ENCODE measurements at regions not wholly inside any gene's neighbourhood (a gene's known extent, or its start where the extent isn't known, plus 50 kb on each side); places are given as distances from the start of the nearest gene placed in this dataset.

GRCh38 chr9:88302579-88303324, 85.5 kb upstream of the SPIN1 start:
- Mint-ChIP-seq H3K36me3 (ENCODE audit: low read depth) (no peaks in the 10 kb centered on the region), H3K9me3 (no peaks in the 10 kb centered on the region), H3K4me3 (no peak overlapping the region), H3K27me3 (no peaks in the 10 kb centered on the region), H3K4me1 (ENCODE audit: low read depth) (peaks cover 45% of the 10 kb centered on the region), H3K27ac (peak overlapping the region; percentile 90)

- Mint-ChIP-seq H3K27me3 (no peaks in the 10 kb centered on the region), H3K36me3 (ENCODE audit: low read depth) (no peaks in the 10 kb centered on the region), H3K27ac (no peak overlapping the region), H3K4me3 (no peak overlapping the region), H3K4me1 (ENCODE audit: low read depth) (peaks cover 33% of the 10 kb centered on the region), H3K9me3 (no peaks in the 10 kb centered on the region)
Observed at GRCh38 chr9:88300556-88300955, 87.7 kb upstream of the SPIN1 start.

- no peak overlapping the region for H3K4me3 Mint-ChIP-seq
- no peak overlapping the region for H3K27ac Mint-ChIP-seq
- H3K9me3 Mint-ChIP-seq = no peaks in the 10 kb centered on the region
- no peaks in the 10 kb centered on the region for H3K4me1 Mint-ChIP-seq (ENCODE audit: low read depth)
- H3K27me3 Mint-ChIP-seq = no peaks in the 10 kb centered on the region
- H3K36me3 Mint-ChIP-seq (ENCODE audit: low read depth) = no peaks in the 10 kb centered on the region
Observed at GRCh38 chr9:88291856-88292255, 96.4 kb upstream of the SPIN1 start.

- H3K4me3 Mint-ChIP-seq = no peak overlapping the region
- H3K27ac Mint-ChIP-seq = no peak overlapping the region
- no peaks in the 10 kb centered on the region for H3K4me1 Mint-ChIP-seq (ENCODE audit: low read depth)
- no peaks in the 10 kb centered on the region for H3K27me3 Mint-ChIP-seq
- no peaks in the 10 kb centered on the region for H3K36me3 Mint-ChIP-seq (ENCODE audit: low read depth)
- no peaks in the 10 kb centered on the region for H3K9me3 Mint-ChIP-seq
Observed at GRCh38 chr9:88291056-88291455, 97.2 kb upstream of the SPIN1 start.

GRCh38 chr9:88289532-88289931, 98.7 kb upstream of the SPIN1 start:
- H3K27ac Mint-ChIP-seq = no peak overlapping the region

GRCh38 chr9:88287972-88288371, 100.3 kb upstream of the SPIN1 start:
- H3K27me3 Mint-ChIP-seq = no peaks in the 10 kb centered on the region
- H3K4me1 Mint-ChIP-seq (ENCODE audit: low read depth) = no peaks in the 10 kb centered on the region
- peaks cover 15% of the 10 kb centered on the region for H3K36me3 Mint-ChIP-seq (ENCODE audit: low read depth)
- H3K9me3 Mint-ChIP-seq = peaks cover 16% of the 10 kb centered on the region
- H3K4me3 Mint-ChIP-seq = no peak overlapping the region
- H3K27ac Mint-ChIP-seq = no peak overlapping the region

More at GRCh38 chr9:88289532-88289931, 98.7 kb upstream of the SPIN1 start:
- Mint-ChIP-seq H3K36me3 (ENCODE audit: low read depth) (peaks cover 8% of the 10 kb centered on the region), H3K9me3 (peaks cover 10% of the 10 kb centered on the region), H3K4me3 (no peak overlapping the region), H3K4me1 (ENCODE audit: low read depth) (no peaks in the 10 kb centered on the region), H3K27me3 (no peaks in the 10 kb centered on the region)

- peaks cover 4% of the 10 kb centered on the region for H3K27me3 Mint-ChIP-seq
- peaks cover 30% of the 10 kb centered on the region for H3K4me1 Mint-ChIP-seq (ENCODE audit: low read depth)
- H3K36me3 Mint-ChIP-seq (ENCODE audit: low read depth) = peaks cover 15% of the 10 kb centered on the region
- H3K27ac Mint-ChIP-seq = peak overlapping the region; percentile 56
- H3K4me3 Mint-ChIP-seq = peak overlapping the region; percentile 21
- H3K9me3 Mint-ChIP-seq = peaks cover 21% of the 10 kb centered on the region
Observed at GRCh38 chr9:88280816-88281382, 107.3 kb upstream of the SPIN1 start.

GRCh38 chr9:88278036-88278435, 110.2 kb upstream of the SPIN1 start:
- H3K27ac Mint-ChIP-seq = no peak overlapping the region
- H3K27me3 Mint-ChIP-seq = peaks cover 7% of the 10 kb centered on the region
- H3K36me3 Mint-ChIP-seq (ENCODE audit: low read depth) = no peaks in the 10 kb centered on the region
- no peak overlapping the region for H3K4me3 Mint-ChIP-seq
- H3K4me1 Mint-ChIP-seq (ENCODE audit: low read depth) = peaks cover 32% of the 10 kb centered on the region
- peaks cover 5% of the 10 kb centered on the region for H3K9me3 Mint-ChIP-seq

GRCh38 chr9:88274078-88274477, 114.2 kb upstream of the SPIN1 start:
- Mint-ChIP-seq H3K36me3 (ENCODE audit: low read depth) (no peaks in the 10 kb centered on the region), H3K9me3 (no peaks in the 10 kb centered on the region)

GRCh38 chr9:88272986-88273385, 115.3 kb upstream of the SPIN1 start:
- Mint-ChIP-seq H3K9me3 (no peaks in the 10 kb centered on the region), H3K4me3 (no peak overlapping the region), H3K27me3 (peaks cover 7% of the 10 kb centered on the region), H3K27ac (no peak overlapping the region), H3K36me3 (ENCODE audit: low read depth) (no peaks in the 10 kb centered on the region), H3K4me1 (ENCODE audit: low read depth) (peaks cover 16% of the 10 kb centered on the region)

More at GRCh38 chr9:88274078-88274477, 114.2 kb upstream of the SPIN1 start:
- H3K4me3 Mint-ChIP-seq = no peak overlapping the region
- peaks cover 7% of the 10 kb centered on the region for H3K27me3 Mint-ChIP-seq
- no peak overlapping the region for H3K27ac Mint-ChIP-seq
- peaks cover 16% of the 10 kb centered on the region for H3K4me1 Mint-ChIP-seq (ENCODE audit: low read depth)

- Mint-ChIP-seq H3K27me3 (no peaks in the 10 kb centered on the region), H3K27ac (no peak overlapping the region), H3K4me3 (no peak overlapping the region), H3K4me1 (ENCODE audit: low read depth) (no peaks in the 10 kb centered on the region), H3K36me3 (ENCODE audit: low read depth) (no peaks in the 10 kb centered on the region), H3K9me3 (peaks cover 5% of the 10 kb centered on the region)
Observed at GRCh38 chr9:88270413-88270812, 117.8 kb upstream of the SPIN1 start.

- H3K27me3 Mint-ChIP-seq = no peaks in the 10 kb centered on the region
- no peak overlapping the region for H3K4me3 Mint-ChIP-seq
- H3K27ac Mint-ChIP-seq = no peak overlapping the region
- H3K9me3 Mint-ChIP-seq = peaks cover 5% of the 10 kb centered on the region
- no peaks in the 10 kb centered on the region for H3K4me1 Mint-ChIP-seq (ENCODE audit: low read depth)
- no peaks in the 10 kb centered on the region for H3K36me3 Mint-ChIP-seq (ENCODE audit: low read depth)
Observed at GRCh38 chr9:88268886-88269285, 119.4 kb upstream of the SPIN1 start.

GRCh38 chr9:88267283-88267682, 121.0 kb upstream of the SPIN1 start:
- no peaks in the 10 kb centered on the region for H3K36me3 Mint-ChIP-seq (ENCODE audit: low read depth)
- H3K27me3 Mint-ChIP-seq = no peaks in the 10 kb centered on the region
- H3K4me1 Mint-ChIP-seq (ENCODE audit: low read depth) = no peaks in the 10 kb centered on the region
- H3K9me3 Mint-ChIP-seq = peaks cover 5% of the 10 kb centered on the region
- no peak overlapping the region for H3K4me3 Mint-ChIP-seq
- no peak overlapping the region for H3K27ac Mint-ChIP-seq

GRCh38 chr9:88266416-88266815, 121.8 kb upstream of the SPIN1 start:
- H3K27me3 Mint-ChIP-seq = no peaks in the 10 kb centered on the region
- H3K4me1 Mint-ChIP-seq (ENCODE audit: low read depth) = no peaks in the 10 kb centered on the region
- H3K36me3 Mint-ChIP-seq (ENCODE audit: low read depth) = no peaks in the 10 kb centered on the region
- H3K9me3 Mint-ChIP-seq = peaks cover 5% of the 10 kb centered on the region
- H3K4me3 Mint-ChIP-seq = no peak overlapping the region
- no peak overlapping the region for H3K27ac Mint-ChIP-seq

- H3K4me3 Mint-ChIP-seq = no peak overlapping the region
- H3K27ac Mint-ChIP-seq = no peak overlapping the region
- H3K9me3 Mint-ChIP-seq = peaks cover 3% of the 10 kb centered on the region
- H3K36me3 Mint-ChIP-seq (ENCODE audit: low read depth) = no peaks in the 10 kb centered on the region
- no peaks in the 10 kb centered on the region for H3K4me1 Mint-ChIP-seq (ENCODE audit: low read depth)
- peaks cover 12% of the 10 kb centered on the region for H3K27me3 Mint-ChIP-seq
Observed at GRCh38 chr9:88259001-88259400, 120.7 kb upstream of the SPATA31C2 start.

GRCh38 chr9:88258601-88259000, 120.3 kb upstream of the SPATA31C2 start:
- Mint-ChIP-seq H3K36me3 (ENCODE audit: low read depth) (no peaks in the 10 kb centered on the region), H3K27ac (no peak overlapping the region), H3K4me1 (ENCODE audit: low read depth) (no peaks in the 10 kb centered on the region), H3K27me3 (peaks cover 12% of the 10 kb centered on the region), H3K4me3 (no peak overlapping the region), H3K9me3 (peaks cover 3% of the 10 kb centered on the region)
